Cardiac muscle cell (in vitro differentiated cells and primary cell): ENCODE measurements at regions not wholly inside any gene's neighbourhood (a gene's known extent, or its start where the extent isn't known, plus 50 kb on each side); places are given as distances from the start of the nearest gene placed in this dataset.

Experiments
- DNase-seq, 2 donors: peaks; one replicate each; pipeline versions ENCODE4 v3.0.0 to v3.0.0-alpha.2; 2010 to 2017; ENCODE audit warnings: low read depth in 1 of 2, low spot score in 1 of 2
- H3K27ac ChIP-seq: fragments of 200-600 bp; sonication (generic); 2 replicates; pipeline ENCODE4 v1.5.1; 2016
- H3K27me3 ChIP-seq: fragments of 200-600 bp; sonication (generic); 2 replicates; pipeline ENCODE4 v1.6.0; 2016; ENCODE audit warnings: control low read depth
- H3K36me3 ChIP-seq: fragments of 200-600 bp; sonication (generic); 2 replicates; pipeline ENCODE4 v1.5.1; 2016; ENCODE audit warnings: control low read depth
- H3K4me1 ChIP-seq: fragments of 200-600 bp; sonication (generic); 2 replicates; pipeline ENCODE4 v1.8.1; 2017; ENCODE audit warnings: low read depth, mild to moderate bottlenecking, mixed run types
- H3K4me3 ChIP-seq: fragments of 200-600 bp; sonication (generic); 2 replicates; pipeline ENCODE4 v1.5.1; 2016; ENCODE audit warnings: mild to moderate bottlenecking
- H3K9me3 ChIP-seq: fragments of 200-600 bp; sonication (generic); 2 replicates; pipeline ENCODE4 v1.5.1; 2017; ENCODE audit warnings: low read depth, mild to moderate bottlenecking, control low read depth
- TF ChIP-seq, protein P1 (sequence below): IDR thresholded peaks from 2 replicates; pipeline ENCODE4 v1.5.1; 2012; ENCODE audit warnings: low read depth, mild to moderate bottlenecking, low read length

DNA sequence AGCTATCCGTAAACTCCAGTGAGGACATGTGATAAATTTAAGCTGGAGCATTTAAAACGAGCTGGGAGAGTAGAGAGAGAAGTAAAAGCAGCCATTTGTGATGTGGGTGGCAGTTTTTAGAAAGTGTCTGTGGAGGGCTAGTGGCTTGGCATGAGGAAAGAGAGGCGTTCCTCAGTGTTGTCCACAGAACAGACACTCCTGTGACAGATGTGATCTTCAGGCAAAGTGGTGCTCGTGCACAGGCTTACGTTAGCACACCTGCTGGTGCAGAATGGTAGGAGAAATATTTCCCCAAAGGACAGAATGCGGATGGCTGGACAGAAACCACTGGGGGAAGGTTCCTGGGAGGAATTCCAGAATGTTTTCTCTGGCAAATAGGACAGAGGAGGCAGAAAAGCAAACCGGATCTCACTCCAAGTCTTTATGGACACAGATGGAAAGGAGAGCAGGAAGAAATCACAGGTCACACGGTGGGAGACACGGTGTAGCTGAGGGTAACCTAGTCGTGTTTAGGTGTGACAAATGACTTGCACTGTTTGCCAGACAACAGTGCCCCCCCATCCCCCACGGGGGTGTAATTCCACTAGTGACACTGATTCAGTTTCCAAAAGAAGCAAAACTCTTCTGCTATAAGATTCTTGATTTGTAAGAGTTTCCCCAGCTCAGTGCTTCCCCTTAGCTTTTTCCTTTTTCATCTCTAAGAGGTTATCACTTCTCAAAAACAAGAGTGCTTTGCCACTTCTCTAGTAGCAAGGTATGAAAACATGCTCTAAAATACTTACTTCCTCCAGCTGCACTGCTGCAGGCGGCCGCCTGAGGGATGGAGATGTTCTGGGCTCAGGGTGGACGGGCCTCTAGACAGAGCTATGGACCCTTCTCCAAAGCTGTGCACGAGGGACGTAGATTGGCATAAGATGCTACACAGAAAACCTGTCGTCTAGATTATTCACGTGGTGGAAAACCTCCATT is 293.2 kb downstream of the QKI start:
- DNase-seq, result no peak

DNA sequence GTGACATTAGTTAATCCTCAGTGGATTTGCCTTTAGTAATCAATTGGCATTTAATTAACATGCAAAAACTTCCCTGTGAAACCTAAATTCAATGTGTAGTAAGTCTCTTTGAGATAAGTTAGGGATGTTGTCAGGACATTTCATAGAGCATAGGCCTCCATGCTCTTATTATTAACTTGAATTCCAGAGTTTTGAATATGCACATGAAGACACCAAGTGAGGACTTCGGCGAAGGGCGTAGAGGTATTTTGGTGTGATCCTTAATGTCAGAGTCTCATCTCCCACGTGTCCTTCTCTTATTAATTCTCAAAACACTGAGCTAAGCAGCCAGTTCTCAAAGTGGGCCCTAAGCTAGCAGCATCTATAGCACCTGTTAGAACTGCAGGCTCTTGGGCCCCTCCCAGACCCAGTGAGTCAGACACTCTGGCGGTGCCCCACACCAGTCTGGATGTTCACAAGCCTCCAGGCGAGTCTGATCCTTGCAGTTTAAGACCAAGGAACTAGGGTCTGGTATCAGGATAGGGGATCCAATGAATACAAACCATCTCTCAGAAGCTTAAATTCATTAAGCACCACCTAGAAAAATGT is 292.1 kb downstream of the QKI start:
- no peak overlapping the region for H3K4me3 ChIP-seq

More for the DNA sequence above, 293.2 kb downstream of the QKI start:
- Histone ChIP-seq H3K36me3 (no peaks in the 10 kb centered on the region), H3K27me3 (no peaks in the 10 kb centered on the region), H3K27ac (no peak overlapping the region), H3K4me1 (peaks cover 29% of the 10 kb centered on the region), H3K9me3 (no peaks in the 10 kb centered on the region), H3K4me3 (no peak overlapping the region)
- TF ChIP-seq, protein P1, sequence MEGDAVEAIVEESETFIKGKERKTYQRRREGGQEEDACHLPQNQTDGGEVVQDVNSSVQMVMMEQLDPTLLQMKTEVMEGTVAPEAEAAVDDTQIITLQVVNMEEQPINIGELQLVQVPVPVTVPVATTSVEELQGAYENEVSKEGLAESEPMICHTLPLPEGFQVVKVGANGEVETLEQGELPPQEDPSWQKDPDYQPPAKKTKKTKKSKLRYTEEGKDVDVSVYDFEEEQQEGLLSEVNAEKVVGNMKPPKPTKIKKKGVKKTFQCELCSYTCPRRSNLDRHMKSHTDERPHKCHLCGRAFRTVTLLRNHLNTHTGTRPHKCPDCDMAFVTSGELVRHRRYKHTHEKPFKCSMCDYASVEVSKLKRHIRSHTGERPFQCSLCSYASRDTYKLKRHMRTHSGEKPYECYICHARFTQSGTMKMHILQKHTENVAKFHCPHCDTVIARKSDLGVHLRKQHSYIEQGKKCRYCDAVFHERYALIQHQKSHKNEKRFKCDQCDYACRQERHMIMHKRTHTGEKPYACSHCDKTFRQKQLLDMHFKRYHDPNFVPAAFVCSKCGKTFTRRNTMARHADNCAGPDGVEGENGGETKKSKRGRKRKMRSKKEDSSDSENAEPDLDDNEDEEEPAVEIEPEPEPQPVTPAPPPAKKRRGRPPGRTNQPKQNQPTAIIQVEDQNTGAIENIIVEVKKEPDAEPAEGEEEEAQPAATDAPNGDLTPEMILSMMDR, result no peak

DNA sequence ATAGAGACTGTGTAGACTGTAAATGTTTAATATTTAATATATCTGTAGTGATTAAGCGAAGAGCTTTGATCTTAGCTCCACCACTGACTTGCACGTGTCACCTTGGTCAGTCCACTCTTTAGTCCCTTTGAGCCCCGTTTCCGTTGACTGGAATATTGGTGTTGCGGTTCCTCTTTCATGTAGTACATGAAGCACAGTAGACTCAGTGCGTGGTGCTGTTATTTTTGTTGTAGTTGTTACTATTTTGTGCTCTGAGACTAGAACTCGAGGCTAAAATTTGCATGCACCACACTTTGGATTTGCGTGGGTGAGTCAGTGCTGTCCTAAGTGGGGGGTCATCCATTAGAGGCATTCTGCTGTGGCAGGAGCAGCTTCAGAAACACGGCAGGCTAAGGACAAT is 291.4 kb downstream of the QKI start:
- Histone ChIP-seq H3K9me3 (no peaks in the 10 kb centered on the region), H3K4me1 (peaks cover 37% of the 10 kb centered on the region), H3K27ac (no peak overlapping the region), H3K27me3 (no peaks in the 10 kb centered on the region), H3K4me3 (no peak overlapping the region), H3K36me3 (no peaks in the 10 kb centered on the region)
- TF ChIP-seq, protein P1, result no peak
- DNase-seq, result no peak

More for the DNA sequence above, 292.1 kb downstream of the QKI start:
- H3K27me3 ChIP-seq, result no peaks in the 10 kb centered on the region
- no peak overlapping the region for H3K27ac ChIP-seq
- DNase-seq, result no peak
- H3K36me3 ChIP-seq, result no peaks in the 10 kb centered on the region
- H3K4me1 ChIP-seq, result peaks cover 37% of the 10 kb centered on the region
- TF ChIP-seq, protein P1, result no peak
- no peaks in the 10 kb centered on the region for H3K9me3 ChIP-seq

DNA sequence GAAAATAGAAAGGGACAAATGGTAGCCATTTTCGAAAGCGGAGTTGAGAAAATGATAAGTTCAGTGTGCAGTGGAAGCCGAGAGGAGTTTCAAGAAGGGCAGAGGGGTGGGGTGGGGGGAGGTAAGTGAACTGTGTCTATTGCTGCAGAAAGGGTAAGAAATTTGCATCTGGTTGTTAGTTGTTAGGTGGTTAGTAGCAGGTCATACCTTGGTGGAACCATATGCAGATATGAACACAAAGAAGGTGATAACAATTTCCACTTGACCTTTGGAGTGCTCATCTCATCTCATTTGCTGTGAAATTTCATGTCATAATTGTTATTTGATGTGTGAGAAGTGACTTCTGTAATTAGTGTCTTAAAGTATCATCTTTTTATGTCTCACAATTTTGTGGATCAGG is 288.2 kb downstream of the QKI start:
- no peak for DNase-seq
- H3K4me1 ChIP-seq, result peaks cover 15% of the 10 kb centered on the region
- no peaks in the 10 kb centered on the region for H3K27me3 ChIP-seq
- H3K9me3 ChIP-seq, result no peaks in the 10 kb centered on the region
- TF ChIP-seq, protein P1, result no peak
- no peak overlapping the region for H3K27ac ChIP-seq
- no peaks in the 10 kb centered on the region for H3K36me3 ChIP-seq
- H3K4me3 ChIP-seq, result no peak overlapping the region

GRCh38 chr6:163701762-163702161 is 287.2 kb downstream of the QKI start:
- TF ChIP-seq, protein P1, result no peak
- Histone ChIP-seq H3K27me3 (no peaks in the 10 kb centered on the region), H3K27ac (no peak overlapping the region), H3K9me3 (no peaks in the 10 kb centered on the region), H3K4me1 (peaks cover 12% of the 10 kb centered on the region), H3K36me3 (no peaks in the 10 kb centered on the region), H3K4me3 (no peak overlapping the region)
- DNase-seq, result peak in 1 of 2 donors; percentile 37
